Kidney glomerular epithelial cell (primary cell): ENCODE measurements at regions not wholly inside any gene's neighbourhood (a gene's known extent, or its start where the extent isn't known, plus 50 kb on each side); places are given as distances from the start of the nearest gene placed in this dataset.

Experiments used
- DNase-seq: peaks from one replicate; lab custom pipeline; 2025; lab: John Stamatoyannopoulos, UW

DNA sequence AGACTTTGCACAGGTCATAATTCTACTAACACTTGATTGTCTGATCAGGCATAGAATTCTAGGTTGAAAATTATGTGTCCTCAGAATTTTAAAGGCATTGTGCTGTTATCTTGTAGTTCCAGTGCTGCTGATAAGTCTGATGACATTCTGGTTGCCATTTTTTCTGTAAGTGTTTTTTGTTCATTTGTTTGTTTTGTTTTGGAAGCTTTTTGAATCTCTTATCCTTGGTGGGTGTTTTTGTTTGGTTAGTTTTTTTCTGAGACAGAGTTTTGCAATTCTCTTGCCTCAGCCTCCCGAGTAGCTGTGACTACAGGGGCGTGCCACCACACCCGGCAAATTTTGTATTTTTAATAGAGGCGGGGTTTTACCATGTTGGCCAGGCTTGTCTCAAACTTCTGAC, 178.9 kb downstream of the CCDC71L start:
- no peak for DNase-seq

DNA sequence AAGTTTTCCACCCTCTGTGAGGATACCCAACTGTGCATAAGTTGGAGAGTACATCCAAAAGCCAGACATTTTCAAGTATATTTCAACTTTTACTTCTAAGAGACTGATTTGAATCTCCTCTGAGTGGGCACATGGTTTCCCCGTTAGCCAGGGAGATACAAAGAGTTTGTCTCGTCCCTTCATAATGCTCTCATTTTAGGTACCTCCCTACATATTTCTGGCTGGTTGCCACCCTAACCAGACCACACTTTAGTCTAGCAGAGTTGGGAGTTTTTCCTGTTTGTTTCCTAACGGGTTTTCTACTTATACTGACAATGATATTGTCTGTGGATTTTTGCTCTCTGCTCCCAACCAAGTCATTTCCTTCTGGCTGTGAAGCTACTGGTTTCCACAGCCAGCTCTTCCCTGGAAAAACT, 180.3 kb downstream of the CCDC71L start:
- no peak for DNase-seq

DNA sequence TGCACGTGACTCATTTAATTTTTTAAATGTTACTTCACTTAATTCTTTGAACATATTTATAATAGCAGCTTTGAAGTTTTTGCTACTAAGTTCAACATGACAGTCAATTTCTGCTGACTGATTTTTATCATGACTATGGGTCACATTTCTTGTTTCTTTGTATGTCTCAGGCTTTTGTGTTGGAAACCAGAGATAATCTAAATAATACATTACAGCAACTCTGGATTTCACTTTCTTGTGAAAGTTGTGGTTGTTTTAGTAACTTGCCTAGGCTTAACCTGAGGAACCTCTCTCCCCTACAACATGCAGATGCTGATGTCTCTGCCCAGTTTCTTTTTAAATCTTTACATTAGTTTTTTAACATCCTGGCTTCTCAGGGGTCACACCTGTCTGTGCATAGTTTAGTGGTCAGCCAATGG, 180.8 kb downstream of the CCDC71L start:
- DNase-seq, result no peak

DNA sequence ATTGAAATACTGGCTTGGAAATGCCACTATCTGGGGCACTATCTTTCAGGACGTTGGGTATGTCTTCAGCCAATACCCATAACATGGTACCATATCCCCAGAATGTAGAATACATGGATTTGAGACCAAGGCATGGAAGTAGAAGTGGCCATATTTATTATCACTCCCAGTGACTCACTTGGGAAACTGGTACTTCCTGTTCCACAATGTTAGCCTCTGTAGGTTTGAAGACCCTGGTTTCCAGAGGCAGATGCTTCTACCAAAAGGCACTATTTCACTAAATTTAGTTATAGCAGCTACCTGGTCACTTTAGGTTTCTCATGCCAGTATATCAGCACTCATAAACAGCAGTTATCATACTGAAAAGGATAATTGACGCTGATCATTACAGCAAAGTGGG, 184.2 kb downstream of the CCDC71L start:
- no peak for DNase-seq

DNA sequence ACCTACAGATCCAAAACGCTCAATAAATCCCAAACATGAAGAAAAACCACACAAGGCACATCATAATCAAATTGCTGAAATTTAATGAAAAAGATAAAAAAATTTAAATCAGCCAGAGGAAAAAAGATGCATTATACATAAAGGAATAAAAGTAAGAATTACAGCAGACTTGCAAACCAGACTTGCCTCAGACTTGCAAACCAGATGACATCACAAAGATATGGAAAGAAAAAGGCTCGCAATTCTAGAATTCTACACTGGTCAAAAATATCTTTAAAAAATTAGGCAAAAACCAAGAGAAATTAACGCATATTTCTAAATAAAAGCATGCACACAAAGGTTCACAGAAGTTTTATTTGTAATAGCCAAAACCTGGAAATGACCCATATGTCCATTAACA, 188.0 kb upstream of the NAMPT start:
- DNase-seq, result no peak

DNA sequence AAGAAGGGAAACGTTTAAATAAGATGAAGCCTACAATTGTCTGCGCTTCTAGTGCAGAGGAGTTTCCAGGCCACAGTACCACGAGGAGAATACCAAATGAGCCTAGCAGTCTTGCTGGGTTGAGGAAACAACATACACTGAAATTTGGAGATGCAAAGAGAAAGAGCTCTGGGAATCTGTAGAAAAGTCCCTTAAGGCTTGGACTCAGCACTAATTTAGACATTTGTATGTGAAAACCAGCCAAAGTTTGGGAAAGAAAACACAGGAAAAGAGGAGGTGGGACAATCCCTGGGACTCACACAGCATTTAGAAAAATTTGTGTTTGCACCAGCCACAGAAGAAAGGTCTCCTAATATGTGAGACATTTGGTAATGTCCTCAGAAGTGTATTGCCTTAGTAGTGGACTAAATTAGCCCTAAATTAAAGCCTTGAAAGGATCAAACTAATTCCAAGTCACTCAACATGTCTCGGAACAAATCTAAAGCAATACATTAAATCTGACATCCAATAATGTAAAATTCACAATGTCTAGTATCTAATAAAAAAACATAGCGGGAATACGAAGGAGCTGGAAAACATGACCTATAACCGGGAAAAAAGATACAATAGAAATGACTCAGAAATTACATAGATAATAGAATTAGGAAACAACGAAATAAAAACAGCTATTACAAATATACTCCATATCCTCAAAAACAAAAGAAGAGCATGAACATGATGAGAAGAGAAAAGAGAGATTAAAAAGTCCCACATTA, 187.1 kb upstream of the NAMPT start:
- DNase-seq, result no peak

DNA sequence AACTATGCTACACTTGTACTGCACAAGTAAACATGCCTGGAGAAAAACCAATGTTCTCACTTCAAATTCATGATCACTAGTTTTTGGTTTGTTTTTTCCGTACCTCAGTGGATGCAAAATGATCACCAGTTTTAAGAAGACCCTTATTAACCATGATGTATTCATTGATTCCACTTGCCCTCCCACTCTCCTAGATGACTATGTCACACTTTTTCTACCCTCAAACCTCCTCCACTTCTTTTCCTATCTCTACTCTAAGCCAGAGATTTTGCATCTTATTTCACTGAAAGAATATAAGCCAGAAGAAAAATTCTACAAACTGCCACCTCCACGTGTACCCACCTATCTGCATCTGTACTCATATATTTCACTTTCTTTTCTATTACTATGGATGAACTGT, 186.2 kb upstream of the NAMPT start:
- DNase-seq, result no peak

DNA sequence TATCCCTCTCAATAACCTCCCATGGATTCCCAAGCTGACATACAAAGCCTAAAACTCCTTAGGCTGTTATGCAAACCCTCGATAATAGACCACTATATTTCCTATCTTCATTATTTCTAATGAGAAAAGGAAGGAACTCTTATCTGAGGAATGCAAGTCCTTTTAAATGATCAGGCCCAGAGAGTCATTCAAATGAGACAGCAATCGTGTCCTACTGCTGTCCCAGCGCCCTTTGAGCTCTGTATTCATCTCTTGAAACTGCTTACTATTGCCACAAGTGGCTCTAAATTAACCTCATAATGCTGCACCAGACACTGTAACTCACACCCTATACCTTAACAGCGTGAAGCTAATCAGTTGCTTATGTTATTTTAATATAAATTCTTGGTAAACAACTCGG, 182.1 kb upstream of the NAMPT start:
- no peak for DNase-seq

DNA sequence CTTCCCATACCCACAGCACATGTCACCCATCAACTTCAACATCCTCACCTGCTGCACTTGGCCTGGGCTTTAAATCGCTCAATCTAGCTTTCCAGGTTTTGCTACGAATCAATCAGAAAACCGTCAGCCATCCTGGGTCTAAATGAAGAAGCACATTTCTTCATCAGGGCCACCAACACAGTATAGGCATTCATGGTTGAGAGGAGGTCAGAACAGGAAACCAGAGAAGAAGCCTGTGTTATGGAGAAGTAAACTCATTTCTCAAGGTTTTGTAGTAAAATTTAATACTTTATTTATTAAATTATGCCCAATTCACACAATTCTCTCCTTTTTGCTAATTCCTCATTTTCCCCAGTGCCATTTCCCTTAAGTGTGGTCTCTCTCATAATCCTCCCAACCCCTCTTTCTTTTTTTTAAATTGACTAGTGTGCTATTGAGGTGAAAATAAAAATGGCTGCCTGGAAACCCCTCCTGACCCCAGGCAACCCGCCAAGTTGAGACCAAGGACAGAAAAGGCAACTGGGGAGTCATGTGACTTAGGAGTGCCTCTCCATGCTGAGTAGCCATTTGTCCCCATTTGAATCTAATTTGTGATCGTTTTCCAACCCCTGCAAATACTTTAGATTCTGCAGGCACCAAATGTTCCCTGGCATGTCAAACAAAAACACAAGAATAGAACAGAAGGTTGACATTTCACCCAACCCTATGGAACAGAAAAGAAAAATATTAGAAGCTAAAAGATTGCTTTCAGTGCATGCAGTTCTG, 181.1 kb upstream of the NAMPT start:
- no peak for DNase-seq

DNA sequence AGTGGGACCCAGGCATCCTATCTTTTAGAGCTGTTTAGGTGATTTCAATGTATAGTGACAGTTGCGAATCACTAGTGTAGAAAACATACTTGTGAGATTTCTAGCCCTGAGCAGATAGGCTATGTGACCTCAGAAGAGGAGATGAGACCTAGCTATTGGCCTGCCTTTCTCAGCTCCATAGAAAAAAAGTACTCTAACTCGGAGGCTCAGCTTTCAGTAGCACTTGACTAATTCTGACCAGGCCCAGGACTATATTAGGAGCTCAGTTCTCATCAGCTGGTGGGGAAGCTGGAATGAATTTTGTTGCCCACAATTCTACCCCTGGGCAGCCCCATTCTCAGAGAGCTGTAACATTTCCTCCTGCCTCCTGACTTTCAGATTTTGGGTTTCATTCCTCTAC, 179.9 kb upstream of the NAMPT start:
- DNase-seq, result no peak

DNA sequence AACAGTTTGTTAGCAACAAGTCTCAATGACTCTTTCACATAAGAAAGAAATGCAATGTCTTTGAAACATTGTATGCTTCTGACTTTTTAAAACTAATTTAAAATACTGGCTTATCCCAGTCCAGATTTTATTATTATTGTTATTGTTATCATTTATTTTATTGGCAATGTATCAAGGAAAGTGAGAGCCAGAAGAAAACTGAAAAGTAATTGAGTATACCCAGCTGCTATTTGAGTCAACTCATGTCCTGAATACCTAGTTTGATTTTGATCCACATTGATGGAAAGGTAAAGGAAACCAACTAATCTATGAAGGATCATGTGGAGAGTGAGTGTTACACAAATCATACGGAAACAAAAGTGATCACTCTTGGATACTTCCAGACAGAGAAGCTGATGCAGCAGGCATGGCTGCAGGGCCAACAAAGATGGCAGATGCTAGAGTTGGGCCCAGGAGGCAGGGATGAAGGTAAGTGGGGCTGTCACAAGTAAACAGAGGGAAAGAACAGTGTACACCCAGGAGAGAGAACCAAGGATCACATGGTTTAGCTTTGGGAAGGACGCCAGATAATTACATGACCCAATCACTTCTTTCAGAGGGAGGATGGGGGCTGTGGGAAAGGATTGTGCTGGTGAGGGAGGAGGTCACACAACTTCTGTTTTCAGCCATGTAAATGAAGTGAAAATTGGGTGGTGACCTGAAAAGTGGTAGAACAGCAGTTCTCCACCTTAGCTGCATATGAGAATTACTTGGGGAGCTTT, 179.2 kb upstream of the NAMPT start:
- no peak for DNase-seq

DNA sequence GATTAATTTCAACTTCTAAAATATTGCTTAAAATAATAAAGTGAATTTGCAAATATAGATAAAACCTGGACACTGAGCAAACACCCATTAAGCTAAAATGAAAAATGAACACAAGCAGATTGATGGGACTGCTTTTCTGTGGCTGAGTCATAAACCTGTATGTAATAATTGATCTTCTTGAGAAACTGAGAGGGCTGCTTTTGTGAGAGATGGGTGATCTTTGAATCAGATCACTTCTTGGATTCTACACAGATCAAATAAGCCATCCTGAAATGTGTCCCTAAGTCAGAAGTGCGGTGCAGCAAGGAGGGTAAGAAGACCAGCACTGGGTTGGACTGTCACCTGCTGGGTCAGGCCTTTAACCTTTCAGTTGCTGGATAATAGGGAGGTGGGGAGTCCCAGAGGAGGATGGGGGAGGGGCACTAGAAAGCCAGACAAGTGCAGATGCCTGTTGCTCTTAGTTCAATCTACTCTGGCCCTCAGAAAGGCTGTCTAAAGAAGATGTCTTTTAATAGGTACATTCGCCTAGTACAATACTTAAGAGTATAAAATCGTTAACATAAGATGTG, 178.2 kb upstream of the NAMPT start:
- no peak for DNase-seq

DNA sequence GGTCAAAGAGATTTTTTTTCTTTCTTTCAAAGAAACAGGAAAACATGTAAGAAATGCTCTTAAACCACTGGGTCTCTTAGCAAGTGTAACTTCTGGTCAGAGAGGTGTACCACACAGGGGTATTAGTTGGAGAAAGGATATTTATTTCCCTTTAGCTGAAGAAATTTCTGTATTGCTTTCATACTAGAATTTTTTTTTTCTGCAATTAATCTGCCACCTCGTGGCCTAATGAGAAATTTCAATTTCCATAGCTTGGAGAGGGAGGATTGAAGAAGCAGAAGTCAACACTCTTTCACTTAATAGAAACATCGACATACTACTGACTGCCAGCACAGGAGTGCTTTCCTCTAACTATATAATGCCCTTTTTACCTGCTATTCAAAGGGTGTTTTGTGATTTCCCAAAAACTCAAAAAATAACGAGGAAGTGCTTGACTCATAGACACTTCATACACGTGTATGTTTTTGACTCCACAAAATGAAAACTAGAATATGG, 177.6 kb upstream of the NAMPT start:
- DNase-seq, result peak; percentile 34

DNA sequence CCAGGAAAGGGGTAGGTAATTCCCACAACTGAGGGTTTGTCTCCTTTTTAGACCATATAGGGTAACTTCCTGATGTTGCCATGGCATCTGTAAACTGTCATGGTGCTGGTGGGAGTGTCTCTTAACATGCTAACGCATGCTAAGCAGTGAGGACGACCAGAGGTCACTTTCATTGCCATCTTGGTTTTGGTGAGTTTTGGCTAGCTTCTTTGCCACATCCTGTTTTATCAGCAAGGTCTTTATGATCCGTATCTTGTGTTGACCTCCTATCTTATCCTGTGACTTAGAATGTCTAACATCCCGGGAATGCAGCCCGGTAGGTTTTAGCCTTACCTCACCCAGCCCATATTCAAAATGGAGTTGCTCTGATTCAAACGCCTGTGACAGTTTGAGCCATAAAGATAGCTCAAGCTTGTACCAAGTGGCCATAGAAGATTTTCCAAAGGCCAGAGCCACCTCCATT, 176.0 kb upstream of the NAMPT start:
- no peak for DNase-seq

DNA sequence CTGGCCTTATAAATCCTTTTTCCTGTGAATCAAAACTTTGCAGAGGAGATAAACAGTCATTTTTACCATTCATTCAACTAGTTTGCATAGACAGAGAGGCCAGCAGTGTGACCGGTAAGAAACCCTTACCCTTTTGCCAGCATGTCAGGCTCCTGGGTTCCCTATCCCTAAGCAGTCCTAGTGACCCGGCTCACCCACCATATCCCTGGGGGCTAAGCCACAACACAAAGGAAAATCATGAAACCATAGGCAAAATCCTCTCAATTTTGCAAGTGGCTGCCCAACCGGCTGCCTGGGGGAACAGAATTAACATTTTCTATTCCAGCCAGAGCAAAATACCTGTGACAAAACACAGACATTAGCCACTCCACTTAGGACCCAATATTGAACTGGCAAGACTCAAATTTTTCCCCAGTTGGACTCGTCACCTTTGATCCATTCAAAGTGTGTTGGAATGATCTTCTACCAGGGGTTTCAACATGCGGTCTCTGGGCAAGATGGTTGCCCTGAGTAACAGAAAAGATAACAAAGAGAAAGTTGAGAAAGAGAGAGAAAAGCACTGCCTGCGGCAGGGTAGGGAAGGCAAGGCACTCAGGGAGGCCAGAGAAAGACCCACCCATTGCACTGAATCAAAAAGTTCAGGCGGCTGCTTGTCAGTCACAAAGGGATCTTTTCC, 174.8 kb upstream of the NAMPT start:
- DNase-seq, result no peak

DNA sequence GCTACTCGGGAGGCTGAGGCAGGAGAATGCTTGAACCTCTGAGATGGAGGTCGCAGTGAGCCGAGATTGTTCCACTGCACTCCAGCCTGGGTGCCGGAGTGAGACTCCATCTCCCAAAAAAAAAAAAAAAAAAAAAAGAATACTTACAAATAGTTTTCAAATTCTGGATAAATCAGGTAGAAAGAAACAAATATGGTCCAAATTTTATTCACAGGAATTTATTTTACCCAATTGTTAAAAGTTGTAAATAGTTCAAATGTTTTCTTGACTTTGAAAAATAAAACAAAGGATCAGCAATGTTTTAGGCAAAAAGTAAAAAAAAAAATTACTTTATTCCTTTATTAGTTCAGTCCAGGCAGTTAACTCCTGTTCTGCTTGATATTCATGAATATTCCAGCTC, 172.9 kb upstream of the NAMPT start:
- DNase-seq, result no peak

DNA sequence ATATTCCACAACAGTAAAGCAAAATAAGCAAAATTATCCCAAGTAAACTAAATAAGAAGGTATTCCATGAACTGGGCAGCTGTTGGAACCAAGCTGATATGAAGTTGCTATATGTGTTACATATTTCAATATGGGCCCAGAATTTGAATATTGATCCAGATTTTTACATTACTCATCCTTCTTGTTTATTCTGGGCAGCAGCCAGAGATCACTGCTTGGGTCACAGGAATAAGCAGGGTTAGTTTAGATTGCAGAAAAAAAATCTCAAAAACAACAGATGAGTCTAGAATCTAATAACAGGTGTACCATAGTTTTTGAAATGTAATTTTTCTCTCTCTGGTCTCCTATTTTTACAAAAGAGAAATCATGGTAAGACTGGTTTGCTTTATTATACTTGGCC, 171.5 kb upstream of the NAMPT start:
- no peak for DNase-seq

DNA sequence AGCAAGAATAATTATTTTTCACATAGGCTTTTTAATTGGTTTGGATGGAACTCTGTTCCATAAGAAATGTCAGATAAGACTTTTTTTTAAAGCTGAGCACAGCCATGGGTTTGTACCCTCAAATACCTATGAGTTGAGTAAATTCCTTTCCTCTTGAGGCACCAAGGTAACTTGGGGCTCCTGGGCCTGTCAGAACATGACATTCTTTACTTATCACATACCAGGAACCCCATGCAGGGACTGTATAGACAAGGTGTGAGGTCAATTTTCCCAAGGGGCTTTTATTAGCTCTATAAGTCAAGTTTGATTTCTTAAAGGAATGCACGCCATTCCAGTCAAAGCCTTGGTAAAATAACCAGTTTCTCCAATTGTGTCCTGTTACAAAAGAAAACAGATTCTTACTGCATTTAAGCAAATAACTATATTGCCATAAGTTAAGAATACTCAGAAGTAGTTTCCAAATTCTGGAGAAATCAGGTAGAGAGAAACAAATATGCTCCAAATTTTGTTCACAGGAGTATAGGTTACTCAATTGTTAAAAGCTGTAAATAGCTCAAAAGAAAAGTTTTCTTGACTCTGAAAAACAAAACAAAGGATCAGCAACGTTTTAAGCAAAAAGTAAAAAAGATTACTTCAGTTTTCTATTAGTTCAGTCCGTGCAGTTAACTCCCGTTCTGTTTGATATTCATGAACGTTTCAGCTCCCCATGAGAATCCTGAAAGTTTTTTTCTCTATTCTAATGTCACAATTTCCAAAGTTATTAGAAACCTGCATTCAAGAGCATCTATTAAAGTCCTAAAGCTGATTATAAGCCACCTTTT, 167.5 kb upstream of the NAMPT start:
- no peak for DNase-seq

DNA sequence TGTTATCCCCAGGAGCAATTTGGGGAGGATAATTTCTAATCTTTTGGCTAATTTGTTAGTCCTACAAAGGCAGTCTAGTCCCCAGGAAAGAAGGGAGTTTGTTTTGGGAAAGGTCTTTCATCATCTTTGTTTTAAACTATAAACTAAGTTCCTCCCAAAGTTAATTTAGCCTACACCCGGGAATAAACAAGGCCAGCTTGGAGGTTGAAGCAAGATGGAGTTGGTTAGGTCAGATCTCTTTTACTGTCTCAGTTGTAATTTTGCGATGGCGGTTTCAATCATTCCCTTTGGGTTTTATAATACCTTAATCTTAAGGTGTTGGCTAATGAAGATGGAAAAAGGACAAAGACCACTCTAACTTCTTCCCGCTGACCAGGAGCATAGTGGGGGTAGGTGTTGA, 166.4 kb upstream of the NAMPT start:
- no peak for DNase-seq

DNA sequence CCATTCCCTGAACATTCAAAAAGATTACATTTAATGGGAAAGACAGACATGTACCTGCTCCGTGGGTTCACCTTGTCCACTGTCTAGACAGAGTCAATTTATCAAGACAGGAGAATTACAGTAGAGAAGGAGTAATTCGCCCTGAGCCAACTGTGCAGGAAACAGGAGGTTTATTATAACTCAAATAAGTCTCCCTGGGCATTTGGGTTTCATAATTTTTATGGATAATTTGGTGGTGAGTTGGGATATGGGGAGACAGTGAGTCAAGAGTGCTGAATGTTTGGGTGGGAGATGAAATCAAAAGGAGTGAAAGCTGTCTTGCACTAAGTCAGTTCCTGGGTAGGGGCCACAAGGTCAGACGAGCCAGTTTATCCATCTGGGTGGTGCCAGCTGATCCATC, 165.9 kb upstream of the NAMPT start:
- no peak for DNase-seq
